IgD-negative memory B cell (primary cell): ENCODE measurements at regions not wholly inside any gene's neighbourhood (a gene's known extent, or its start where the extent isn't known, plus 50 kb on each side); places are given as distances from the start of the nearest gene placed in this dataset.

Experiments used
- H3K27ac Mint-ChIP-seq, 3 donors: one replicate each; pipeline ENCODE4 v1.8.0; 2020 to 2022; ENCODE audit warnings: mild to moderate bottlenecking in 3 of 3, mixed read lengths in 3 of 3, moderate library complexity in 1 of 3
- H3K27me3 Mint-ChIP-seq: one replicate; pipeline ENCODE4 v1.8.0; 2021; ENCODE audit warnings: mixed read lengths
- H3K36me3 Mint-ChIP-seq: one replicate; pipeline ENCODE4 v1.8.0; 2020; ENCODE audit warnings: mild to moderate bottlenecking, mixed read lengths
- H3K4me1 Mint-ChIP-seq, 3 donors: one replicate each; pipeline ENCODE4 v1.8.0; 2020 to 2022; ENCODE audit warnings: mixed read lengths in 3 of 3, mild to moderate bottlenecking in 1 of 3
- H3K4me3 Mint-ChIP-seq, 4 donors: one replicate each; pipeline ENCODE4 v1.8.0; 2020 to 2022; ENCODE audit warnings: mild to moderate bottlenecking in 4 of 4, mixed read lengths in 4 of 4, moderate library complexity in 3 of 4
- H3K9me3 Mint-ChIP-seq, 3 donors: one replicate each; pipeline ENCODE4 v1.8.0; 2020 to 2021; ENCODE audit warnings: mixed read lengths in 3 of 3, mild to moderate bottlenecking in 1 of 3

- Mint-ChIP-seq H3K4me1 (no peaks in the 10 kb centered on the region), H3K36me3 (no peaks in the 10 kb centered on the region), H3K9me3 (no peaks in the 10 kb centered on the region), H3K27me3 (peaks cover 4% of the 10 kb centered on the region), H3K4me3 (peak overlapping the region in 1 of 4 donors; percentile 19), H3K27ac (no peak overlapping the region)
Measured at GRCh38 chr4:1511441-1512041, 105.3 kb upstream of the NKX1-1 start.

- H3K9me3 Mint-ChIP-seq: no peaks in the 10 kb centered on the region
- H3K27ac Mint-ChIP-seq: no peak overlapping the region
- H3K4me3 Mint-ChIP-seq: no peak overlapping the region
- peaks cover 6% of the 10 kb centered on the region for H3K27me3 Mint-ChIP-seq
- H3K4me1 Mint-ChIP-seq: no peaks in the 10 kb centered on the region
- no peaks in the 10 kb centered on the region for H3K36me3 Mint-ChIP-seq
Measured at GRCh38 chr4:1510931-1511330, 104.7 kb upstream of the NKX1-1 start.

GRCh38 chr4:1509366-1509765 is 103.1 kb upstream of the NKX1-1 start:
- Mint-ChIP-seq H3K4me1 (no peaks in the 10 kb centered on the region), H3K9me3 (no peaks in the 10 kb centered on the region), H3K36me3 (no peaks in the 10 kb centered on the region), H3K27me3 (peaks cover 6% of the 10 kb centered on the region), H3K4me3 (no peak overlapping the region), H3K27ac (no peak overlapping the region)

- Mint-ChIP-seq H3K36me3 (no peaks in the 10 kb centered on the region), H3K27ac (peak overlapping the region in 1 of 3 donors; percentile 77), H3K4me1 (no peaks in the 10 kb centered on the region), H3K4me3 (no peak overlapping the region), H3K27me3 (peaks cover 6% of the 10 kb centered on the region), H3K9me3 (no peaks in the 10 kb centered on the region)
Measured at GRCh38 chr4:1508161-1509160, 102.2 kb upstream of the NKX1-1 start.

GRCh38 chr4:1506956-1507721 is 100.9 kb upstream of the NKX1-1 start:
- no peaks in the 10 kb centered on the region for H3K4me1 Mint-ChIP-seq
- no peak overlapping the region for H3K4me3 Mint-ChIP-seq
- H3K36me3 Mint-ChIP-seq: no peaks in the 10 kb centered on the region
- H3K27ac Mint-ChIP-seq: no peak overlapping the region
- no peaks in the 10 kb centered on the region for H3K9me3 Mint-ChIP-seq
- peaks cover 6% of the 10 kb centered on the region for H3K27me3 Mint-ChIP-seq

GRCh38 chr4:1505511-1506460 is 99.5 kb upstream of the NKX1-1 start:
- H3K27ac Mint-ChIP-seq: no peak overlapping the region
- peaks cover 6% of the 10 kb centered on the region for H3K27me3 Mint-ChIP-seq
- H3K9me3 Mint-ChIP-seq: no peaks in the 10 kb centered on the region

GRCh38 chr4:1504595-1505500 is 98.6 kb upstream of the NKX1-1 start:
- Mint-ChIP-seq H3K4me3 (no peak overlapping the region), H3K27ac (no peak overlapping the region), H3K27me3 (peaks cover 6% of the 10 kb centered on the region), H3K9me3 (peaks cover 0 to 1% (median 0%) of the 10 kb centered on the region in 3 donors), H3K36me3 (no peaks in the 10 kb centered on the region), H3K4me1 (no peaks in the 10 kb centered on the region)

More at GRCh38 chr4:1505511-1506460, 99.5 kb upstream of the NKX1-1 start:
- Mint-ChIP-seq H3K36me3 (no peaks in the 10 kb centered on the region), H3K4me1 (no peaks in the 10 kb centered on the region), H3K4me3 (peak overlapping the region in 1 of 4 donors; percentile 67)

GRCh38 chr4:1503583-1504471 is 97.6 kb upstream of the NKX1-1 start:
- Mint-ChIP-seq H3K27ac (no peak overlapping the region), H3K4me3 (no peak overlapping the region), H3K36me3 (no peaks in the 10 kb centered on the region), H3K4me1 (no peaks in the 10 kb centered on the region), H3K27me3 (peaks cover 5% of the 10 kb centered on the region), H3K9me3 (peaks cover 0 to 1% (median 0%) of the 10 kb centered on the region in 3 donors)

- Mint-ChIP-seq H3K27ac (no peak overlapping the region), H3K4me1 (no peaks in the 10 kb centered on the region), H3K27me3 (peaks cover 2% of the 10 kb centered on the region), H3K36me3 (no peaks in the 10 kb centered on the region), H3K9me3 (peaks cover 0 to 1% (median 0%) of the 10 kb centered on the region in 3 donors), H3K4me3 (no peak overlapping the region)
Measured at GRCh38 chr4:1502976-1503375, 96.7 kb upstream of the NKX1-1 start.

GRCh38 chr4:1502501-1502886 is 96.3 kb upstream of the NKX1-1 start:
- Mint-ChIP-seq H3K9me3 (peaks cover 0 to 1% (median 0%) of the 10 kb centered on the region in 3 donors), H3K4me3 (no peak overlapping the region), H3K27me3 (peaks cover 2% of the 10 kb centered on the region), H3K36me3 (no peaks in the 10 kb centered on the region), H3K4me1 (no peaks in the 10 kb centered on the region), H3K27ac (no peak overlapping the region)

GRCh38 chr4:1501754-1502500 is 95.7 kb upstream of the NKX1-1 start:
- no peak overlapping the region for H3K4me3 Mint-ChIP-seq

More at GRCh38 chr4:1501754-1502500, 95.7 kb upstream of the NKX1-1 start:
- Mint-ChIP-seq H3K36me3 (no peaks in the 10 kb centered on the region), H3K4me1 (no peaks in the 10 kb centered on the region), H3K27ac (no peak overlapping the region), H3K27me3 (peaks cover 2% of the 10 kb centered on the region), H3K9me3 (peaks cover 0 to 1% (median 0%) of the 10 kb centered on the region in 3 donors)
